MM.1S (cell line): ENCODE measurements at regions not wholly inside any gene's neighbourhood (a gene's known extent, or its start where the extent isn't known, plus 50 kb on each side); places are given as distances from the start of the nearest gene placed in this dataset.

Source experiments
- DNase-seq: peaks from one replicate; pipeline ENCODE4 v3.0.0-alpha.2; 2015
- H2AFZ ChIP-seq: fragments of 300-600 bp; sonication (generic); 2 replicates; pipeline ENCODE4 v1.6.0; 2016; ENCODE audit warnings: antibody characterized with exemption, low read length
- H3F3A ChIP-seq: fragments of 300-600 bp; sonication (generic); 2 replicates; pipeline ENCODE4 v1.6.1; 2016; ENCODE audit warnings: mild to moderate bottlenecking, antibody characterized with exemption, low read length, moderate library complexity, mixed read lengths; ENCODE audit not compliant: insufficient read depth
- H3K27ac ChIP-seq: fragments of 300-600 bp; sonication (generic); 2 replicates; pipeline ENCODE4 v1.5.1; 2016; ENCODE audit warnings: mild to moderate bottlenecking, low read length
- H3K27me3 ChIP-seq: fragments of 300-600 bp; sonication (generic); replicated peaks from 2 replicates; pipeline ENCODE4 v1.6.0; 2016; ENCODE audit warnings: low read length; ENCODE audit not compliant: insufficient read depth
- H3K36me3 ChIP-seq: fragments of 300-600 bp; sonication (generic); replicated peaks from 2 replicates; pipeline ENCODE4 v1.6.1; 2016; ENCODE audit warnings: mild to moderate bottlenecking, low read length, mixed read lengths; ENCODE audit not compliant: insufficient read depth
- H3K4me1 ChIP-seq: fragments of 300-600 bp; sonication (generic); 2 replicates; pipeline ENCODE4 v1.6.1; 2016; ENCODE audit warnings: low read length, mixed read lengths
- H3K4me2 ChIP-seq: fragments of 300-600 bp; sonication (generic); 2 replicates; pipeline ENCODE4 v1.6.0; 2016; ENCODE audit warnings: low read depth, low read length
- H3K4me3 ChIP-seq: fragments of 300-600 bp; sonication (generic); 2 replicates; pipeline ENCODE4 v1.5.1; 2016; ENCODE audit warnings: low read length, mixed read lengths
- H3K79me2 ChIP-seq: fragments of 300-600 bp; sonication (generic); 2 replicates; pipeline ENCODE4 v1.6.1; 2016; ENCODE audit warnings: mixed run types, low read length, mixed read lengths
- H3K9ac ChIP-seq: fragments of 300-600 bp; sonication (generic); 2 replicates; pipeline ENCODE4 v1.6.1; 2016; ENCODE audit warnings: low read length, mixed read lengths
- H3K9me2 ChIP-seq: fragments of 300-600 bp; sonication (generic); replicated peaks from 2 replicates; pipeline ENCODE4 v1.6.1; 2016; ENCODE audit warnings: mild to moderate bottlenecking, low read length, mixed read lengths; ENCODE audit not compliant: insufficient read depth
- H3K9me3 ChIP-seq: fragments of 300-600 bp; sonication (generic); replicated peaks from 2 replicates; pipeline ENCODE4 v1.6.1; 2016; ENCODE audit warnings: mild to moderate bottlenecking, low read length, mixed read lengths; ENCODE audit not compliant: insufficient read depth
- H4K20me1 ChIP-seq: fragments of 300-600 bp; sonication (generic); 2 replicates; pipeline ENCODE4 v1.6.1; 2016; ENCODE audit warnings: mild to moderate bottlenecking, low read length, moderate library complexity, mixed read lengths; ENCODE audit not compliant: insufficient read depth
- EZH2 ChIP-seq: fragments of 300-600 bp; sonication (generic); optimal IDR thresholded peaks from 2 replicates; pipeline ENCODE3; 2017; ENCODE audit warnings: low read depth, mild to moderate bottlenecking, antibody characterized with exemption, low read length, mixed read lengths
- EZH2phosphoT487 ChIP-seq: fragments of 300-600 bp; sonication (generic); IDR thresholded peaks from 2 replicates; pipeline ENCODE4 v1.6.1; 2018; ENCODE audit warnings: antibody characterized with exemption, low read length
- TF ChIP-seq, protein P1 (sequence below): fragments of 300-600 bp; sonication (generic); IDR thresholded peaks from 2 replicates; pipeline ENCODE4 v1.5.1; 2016; ENCODE audit warnings: antibody characterized with exemption, low read length, mixed read lengths

- Histone ChIP-seq H3K36me3 (no peaks in the 10 kb centered on the region), H4K20me1 (no peaks in the 10 kb centered on the region), H3K27me3 (no peaks in the 10 kb centered on the region), H2AFZ (no peak overlapping the region), H3K9ac (no peak overlapping the region), H3K4me1 (no peaks in the 10 kb centered on the region), H3K9me3 (no peaks in the 10 kb centered on the region), H3K4me2 (no peak overlapping the region), H3K4me3 (no peak overlapping the region), H3K9me2 (no peaks in the 10 kb centered on the region), H3F3A (no peaks in the 10 kb centered on the region), H3K27ac (no peak overlapping the region), H3K79me2 (no peaks in the 10 kb centered on the region)
- TF ChIP-seq EZH2phosphoT487 (no peak), EZH2 (no peak)
- TF ChIP-seq, protein P1, sequence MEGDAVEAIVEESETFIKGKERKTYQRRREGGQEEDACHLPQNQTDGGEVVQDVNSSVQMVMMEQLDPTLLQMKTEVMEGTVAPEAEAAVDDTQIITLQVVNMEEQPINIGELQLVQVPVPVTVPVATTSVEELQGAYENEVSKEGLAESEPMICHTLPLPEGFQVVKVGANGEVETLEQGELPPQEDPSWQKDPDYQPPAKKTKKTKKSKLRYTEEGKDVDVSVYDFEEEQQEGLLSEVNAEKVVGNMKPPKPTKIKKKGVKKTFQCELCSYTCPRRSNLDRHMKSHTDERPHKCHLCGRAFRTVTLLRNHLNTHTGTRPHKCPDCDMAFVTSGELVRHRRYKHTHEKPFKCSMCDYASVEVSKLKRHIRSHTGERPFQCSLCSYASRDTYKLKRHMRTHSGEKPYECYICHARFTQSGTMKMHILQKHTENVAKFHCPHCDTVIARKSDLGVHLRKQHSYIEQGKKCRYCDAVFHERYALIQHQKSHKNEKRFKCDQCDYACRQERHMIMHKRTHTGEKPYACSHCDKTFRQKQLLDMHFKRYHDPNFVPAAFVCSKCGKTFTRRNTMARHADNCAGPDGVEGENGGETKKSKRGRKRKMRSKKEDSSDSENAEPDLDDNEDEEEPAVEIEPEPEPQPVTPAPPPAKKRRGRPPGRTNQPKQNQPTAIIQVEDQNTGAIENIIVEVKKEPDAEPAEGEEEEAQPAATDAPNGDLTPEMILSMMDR = no peak
- no peak for DNase-seq
Measured at GRCh38 chr3:160092760-160093159, 104.1 kb downstream of the IL12A start.

GRCh38 chr3:160094562-160094961 lies 105.9 kb downstream of the IL12A start:
- no peak overlapping the region for H3K27ac ChIP-seq
- no peaks in the 10 kb centered on the region for H3K4me1 ChIP-seq
- no peaks in the 10 kb centered on the region for H3K36me3 ChIP-seq
- H3F3A ChIP-seq = no peaks in the 10 kb centered on the region
- H3K79me2 ChIP-seq = no peaks in the 10 kb centered on the region
- TF ChIP-seq, protein P1 = no peak
- TF ChIP-seq EZH2phosphoT487 (no peak), EZH2 (no peak)
- H3K9me2 ChIP-seq = no peaks in the 10 kb centered on the region
- H4K20me1 ChIP-seq = no peaks in the 10 kb centered on the region
- no peaks in the 10 kb centered on the region for H3K9me3 ChIP-seq
- no peak overlapping the region for H3K9ac ChIP-seq
- H2AFZ ChIP-seq = no peak overlapping the region
- no peak overlapping the region for H3K4me2 ChIP-seq
- no peak overlapping the region for H3K4me3 ChIP-seq
- H3K27me3 ChIP-seq = no peaks in the 10 kb centered on the region
- no peak for DNase-seq

DNA sequence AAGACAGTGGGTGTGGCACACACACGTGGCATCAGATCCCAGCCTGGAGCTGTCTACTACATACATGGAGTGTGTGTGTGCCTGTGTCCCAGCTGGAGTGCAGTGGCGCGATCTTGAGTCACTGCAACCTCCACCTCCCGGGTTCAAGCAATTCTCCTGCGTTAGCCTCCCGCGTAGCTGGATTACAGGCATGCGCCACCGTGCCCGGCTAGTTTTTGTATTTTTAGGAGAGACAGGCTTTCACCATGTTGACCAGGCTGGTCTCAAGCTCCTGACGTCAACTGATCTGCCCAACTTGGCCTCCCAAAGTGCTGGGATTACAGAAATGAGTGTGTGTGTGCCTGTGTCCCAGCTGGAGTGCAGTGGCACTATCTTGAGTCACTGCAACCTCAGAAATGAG lies 108.8 kb downstream of the IL12A start:
- Histone ChIP-seq H3K9ac (no peak overlapping the region), H3K9me2 (no peaks in the 10 kb centered on the region), H4K20me1 (no peaks in the 10 kb centered on the region), H3K27me3 (no peaks in the 10 kb centered on the region), H2AFZ (no peak overlapping the region), H3K36me3 (no peaks in the 10 kb centered on the region), H3F3A (no peaks in the 10 kb centered on the region), H3K27ac (no peak overlapping the region), H3K4me1 (no peaks in the 10 kb centered on the region), H3K4me3 (no peak overlapping the region), H3K4me2 (no peak overlapping the region), H3K79me2 (no peaks in the 10 kb centered on the region), H3K9me3 (no peaks in the 10 kb centered on the region)
- TF ChIP-seq, protein P1 = no peak
- TF ChIP-seq EZH2 = no peak
- no peak for TF ChIP-seq EZH2phosphoT487
- no peak for DNase-seq
